ENCODE measurements at regions not wholly inside any gene's neighbourhood (a gene's known extent, or its start where the extent isn't known, plus 50 kb on each side); places are given as distances from the start of the nearest gene placed in this dataset.

- H4K20me1 ChIP-seq (ENCODE audit: control insufficient read depth, extremely low read depth, insufficient read depth, low read length), result no peaks in the 10 kb centered on the region
- no peak overlapping the region for H3K4me2 ChIP-seq (ENCODE audit: extremely low read depth, insufficient read depth, low read length)
- no peak overlapping the region for H3K27ac ChIP-seq (ENCODE audit: insufficient read depth, low read length)
- H2AFZ ChIP-seq (ENCODE audit: low read length), result no peak overlapping the region
- DNase-seq (ENCODE audit: low read depth in 2 of 2), result no peak
- H3K4me3 ChIP-seq (replicated peaks in 1 of 4; ENCODE audit: control extremely low read depth in 1 of 4, insufficient read depth in 1 of 4, low read depth in 3 of 4, low read length in 4 of 4), result no peak overlapping the region
- H3K79me2 ChIP-seq (ENCODE audit: control insufficient read depth, insufficient read depth, low read length), result no peaks in the 10 kb centered on the region
- TF ChIP-seq EZH2 (IDR thresholded peaks at IDR 0.05; ENCODE audit: low read length, missing control alignments), result no peak
- no peak for TF ChIP-seq CTCF (conservative IDR thresholded peaks at IDR 0.05 in 1 of 2, IDR thresholded peaks at IDR 0.05 in 1 of 2; ENCODE audit: low read depth in 1 of 2, low read length in 2 of 2)
- no peaks in the 10 kb centered on the region for H3K27me3 ChIP-seq (ENCODE audit: control insufficient read depth, insufficient read depth, low read length)
- H3K36me3 ChIP-seq (ENCODE audit: control insufficient read depth, insufficient read depth, low read length), result no peaks in the 10 kb centered on the region
- H3K9ac ChIP-seq (ENCODE audit: insufficient read depth, low read length), result no peak overlapping the region
- H3K9me3 ChIP-seq (ENCODE audit: control insufficient read depth, insufficient read depth, low read depth, low read length), result no peaks in the 10 kb centered on the region
- no peaks in the 10 kb centered on the region for H3K4me1 ChIP-seq (ENCODE audit: control insufficient read depth, extremely low read depth, insufficient read depth, low read length)
Measured at GRCh38 chr2:14387332-14387731, 245.2 kb upstream of the LRATD1 start.

- Histone ChIP-seq H3K79me2 (ENCODE audit: control insufficient read depth, insufficient read depth, low read length) (no peaks in the 10 kb centered on the region), H2AFZ (ENCODE audit: low read length) (no peak overlapping the region), H3K9ac (ENCODE audit: insufficient read depth, low read length) (no peak overlapping the region), H3K4me1 (ENCODE audit: control insufficient read depth, extremely low read depth, insufficient read depth, low read length) (no peaks in the 10 kb centered on the region), H3K4me3 (replicated peaks in 1 of 4; ENCODE audit: control extremely low read depth in 1 of 4, insufficient read depth in 1 of 4, low read depth in 3 of 4, low read length in 4 of 4) (no peak overlapping the region), H3K4me2 (ENCODE audit: extremely low read depth, insufficient read depth, low read length) (no peak overlapping the region), H3K9me3 (ENCODE audit: control insufficient read depth, insufficient read depth, low read depth, low read length) (no peaks in the 10 kb centered on the region), H3K27me3 (ENCODE audit: control insufficient read depth, insufficient read depth, low read length) (no peaks in the 10 kb centered on the region), H3K36me3 (ENCODE audit: control insufficient read depth, insufficient read depth, low read length) (no peaks in the 10 kb centered on the region), H3K27ac (ENCODE audit: insufficient read depth, low read length) (no peak overlapping the region), H4K20me1 (ENCODE audit: control insufficient read depth, extremely low read depth, insufficient read depth, low read length) (no peaks in the 10 kb centered on the region)
- TF ChIP-seq EZH2 (IDR thresholded peaks at IDR 0.05; ENCODE audit: low read length, missing control alignments), result no peak
- no peak for TF ChIP-seq CTCF (conservative IDR thresholded peaks at IDR 0.05 in 1 of 2, IDR thresholded peaks at IDR 0.05 in 1 of 2; ENCODE audit: low read depth in 1 of 2, low read length in 2 of 2)
- no peak for DNase-seq (ENCODE audit: low read depth in 2 of 2)
Measured at GRCh38 chr2:14388724-14389123, 243.8 kb upstream of the LRATD1 start.

- Histone ChIP-seq H3K4me3 (replicated peaks in 1 of 4; ENCODE audit: control extremely low read depth in 1 of 4, insufficient read depth in 1 of 4, low read depth in 3 of 4, low read length in 4 of 4) (no peak overlapping the region), H3K27ac (ENCODE audit: insufficient read depth, low read length) (no peak overlapping the region), H2AFZ (ENCODE audit: low read length) (no peak overlapping the region), H3K4me2 (ENCODE audit: extremely low read depth, insufficient read depth, low read length) (no peak overlapping the region), H3K79me2 (ENCODE audit: control insufficient read depth, insufficient read depth, low read length) (no peaks in the 10 kb centered on the region), H3K9ac (ENCODE audit: insufficient read depth, low read length) (no peak overlapping the region), H4K20me1 (ENCODE audit: control insufficient read depth, extremely low read depth, insufficient read depth, low read length) (no peaks in the 10 kb centered on the region), H3K27me3 (ENCODE audit: control insufficient read depth, insufficient read depth, low read length) (no peaks in the 10 kb centered on the region), H3K4me1 (ENCODE audit: control insufficient read depth, extremely low read depth, insufficient read depth, low read length) (no peaks in the 10 kb centered on the region), H3K9me3 (ENCODE audit: control insufficient read depth, insufficient read depth, low read depth, low read length) (no peaks in the 10 kb centered on the region), H3K36me3 (ENCODE audit: control insufficient read depth, insufficient read depth, low read length) (no peaks in the 10 kb centered on the region)
- DNase-seq (ENCODE audit: low read depth in 2 of 2), result no peak
- no peak for TF ChIP-seq CTCF (conservative IDR thresholded peaks at IDR 0.05 in 1 of 2, IDR thresholded peaks at IDR 0.05 in 1 of 2; ENCODE audit: low read depth in 1 of 2, low read length in 2 of 2)
- no peak for TF ChIP-seq EZH2 (IDR thresholded peaks at IDR 0.05; ENCODE audit: low read length, missing control alignments)
Measured at GRCh38 chr2:14396533-14397083, 235.9 kb upstream of the LRATD1 start.
